ENCODE measurements at regions not wholly inside any gene's neighbourhood (a gene's known extent, or its start where the extent isn't known, plus 50 kb on each side); places are given as distances from the start of the nearest gene placed in this dataset.

DNA sequence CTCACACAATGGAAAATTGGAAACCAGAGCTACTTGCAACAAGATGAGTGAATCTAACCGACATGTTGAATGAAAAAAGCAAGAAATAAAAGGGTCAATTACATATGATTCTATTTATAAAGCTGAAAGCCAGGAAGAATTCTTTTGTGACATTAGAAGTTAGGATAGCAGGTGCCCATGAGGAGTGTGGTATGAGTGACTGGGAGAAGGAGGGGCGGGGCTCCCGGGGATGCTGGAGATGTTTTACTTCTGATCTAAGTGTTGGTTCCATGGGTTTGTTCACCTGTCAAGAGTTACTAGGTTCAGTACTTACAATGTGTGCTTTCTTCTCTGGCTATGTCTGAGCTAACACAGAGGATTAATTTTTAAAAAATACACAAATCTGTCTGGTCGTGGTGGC, 60.8 kb downstream of the NSMCE3 start:
- no peak for DNase-seq

GRCh38 chr15:29208352-29208751, 61.3 kb downstream of the NSMCE3 start:
- peak; percentile 42 for DNase-seq

GRCh38 chr15:29207758-29208108, 61.9 kb downstream of the NSMCE3 start:
- DNase-seq, result no peak

DNA sequence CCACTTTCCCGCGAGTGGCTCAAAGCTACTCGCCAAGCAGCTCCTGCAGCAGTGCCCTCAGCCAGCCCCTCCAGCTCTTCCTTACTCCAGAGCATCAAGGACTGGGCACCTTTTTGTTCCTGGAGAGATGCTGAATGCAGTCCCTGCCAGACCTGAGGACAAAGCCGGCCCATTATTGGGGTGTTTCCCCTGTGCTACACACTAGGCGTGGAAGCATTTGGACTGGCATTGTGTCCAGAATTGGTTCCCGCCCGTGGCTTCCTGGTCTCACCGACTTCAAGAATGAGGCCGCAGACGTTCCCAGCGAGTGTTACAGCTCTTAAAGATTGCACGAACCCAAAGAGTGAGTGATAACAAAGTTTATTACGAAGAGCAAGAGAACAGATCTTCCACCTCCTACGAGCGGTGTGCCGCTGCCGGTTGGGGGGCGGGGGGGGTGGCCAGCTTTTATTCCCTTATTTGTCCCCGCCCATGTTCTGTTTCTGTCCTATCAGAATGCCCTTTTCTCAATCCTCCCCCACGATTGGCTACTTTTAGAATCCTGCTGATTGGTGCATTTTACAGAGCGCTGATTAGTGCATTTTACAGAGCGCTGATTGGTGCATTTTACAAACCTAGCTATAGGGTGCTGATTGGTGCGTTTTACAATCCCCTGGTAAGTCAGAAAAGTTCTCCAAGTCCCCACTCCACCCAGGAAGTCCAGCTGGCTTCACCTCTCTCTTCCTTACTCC, 62.4 kb downstream of the NSMCE3 start:
- no peak for DNase-seq

DNA sequence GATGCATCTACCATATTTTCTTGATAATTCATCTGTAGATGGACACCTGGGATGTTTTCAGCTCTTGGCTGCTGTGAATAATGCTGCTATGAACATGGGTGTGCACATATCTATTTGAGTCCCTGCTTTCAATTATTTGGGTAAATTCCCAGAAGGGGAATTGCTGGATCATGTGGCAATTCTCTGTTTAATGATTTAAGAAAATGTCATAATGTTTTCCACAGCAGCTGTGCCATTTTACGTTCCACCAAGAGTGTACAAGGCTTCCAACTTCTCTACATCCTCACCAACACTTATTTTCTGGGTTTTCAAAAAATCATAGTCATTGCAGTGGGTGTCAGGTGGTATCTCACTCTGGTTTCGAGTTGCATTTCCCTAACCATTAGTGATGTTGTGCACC, 64.4 kb downstream of the NSMCE3 start:
- no peak for DNase-seq

- no peak for DNase-seq
Observed at GRCh38 chr15:29204369-29204755, 65.3 kb downstream of the NSMCE3 start.

- DNase-seq, result no peak
Observed at GRCh38 chr15:29203718-29204368, 65.8 kb downstream of the NSMCE3 start.

- no peak for DNase-seq
Observed at GRCh38 chr15:29196722-29197121, 72.9 kb downstream of the NSMCE3 start.

GRCh38 chr15:29196290-29196689, 73.3 kb downstream of the NSMCE3 start:
- peak; percentile 21 for DNase-seq

- no peak for DNase-seq
Observed at GRCh38 chr15:29194866-29195265, 74.8 kb downstream of the NSMCE3 start.

DNA sequence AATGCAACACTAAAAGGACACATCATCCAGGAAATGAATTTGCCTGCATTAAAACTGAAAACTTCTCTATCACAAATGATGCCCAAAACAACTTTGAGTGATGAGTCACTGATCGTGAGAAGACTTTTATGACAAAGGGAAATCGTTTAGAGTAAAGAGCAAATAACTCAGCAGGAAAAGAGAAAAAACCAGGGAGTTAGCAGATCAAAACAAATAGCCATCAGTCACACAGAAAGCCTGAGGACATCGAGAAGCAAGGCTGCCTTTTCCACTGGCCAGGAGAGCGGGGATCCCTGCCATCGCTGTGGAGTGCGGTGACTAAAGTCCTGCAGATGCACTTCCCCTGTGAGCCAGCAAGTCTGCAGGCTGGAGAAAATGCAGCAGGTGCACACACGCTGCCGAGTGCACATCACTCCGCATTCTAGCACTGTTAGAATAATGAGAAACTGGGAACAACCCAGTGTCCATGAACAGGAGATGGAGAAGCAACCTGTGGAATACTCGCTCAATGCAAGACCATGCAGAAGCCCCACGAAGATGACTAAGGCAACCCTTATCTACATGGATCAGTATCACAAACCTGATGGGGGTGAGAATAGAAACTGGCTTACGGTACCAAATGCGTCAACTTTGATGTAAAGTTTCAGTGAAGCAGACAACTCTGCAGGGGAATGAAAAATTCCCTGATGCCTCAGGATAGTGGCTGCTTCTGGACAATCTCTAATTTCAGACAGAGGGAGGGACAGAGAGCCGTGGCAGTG, 86.4 kb downstream of the NSMCE3 start:
- DNase-seq, result no peak

DNA sequence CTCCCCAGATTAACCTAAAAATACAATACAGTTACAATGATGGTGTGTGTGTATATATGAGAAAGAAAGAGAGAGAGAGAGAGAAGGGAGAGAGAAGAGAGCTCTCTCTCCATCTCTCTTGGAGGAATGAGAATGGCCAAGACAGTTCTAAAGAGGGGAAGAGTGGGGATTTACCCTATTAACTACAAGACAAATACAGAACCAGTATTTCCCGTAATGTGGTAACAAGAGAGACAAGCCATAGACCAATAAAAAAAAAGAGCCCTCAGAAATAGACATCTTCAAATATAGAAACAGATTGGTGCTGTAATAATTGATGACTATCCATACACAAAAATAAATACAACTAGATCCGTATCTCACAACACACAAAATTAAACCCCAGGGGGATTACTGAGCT, 87.0 kb downstream of the NSMCE3 start:
- DNase-seq, result no peak

GRCh38 chr15:29172742-29173725, 96.6 kb downstream of the NSMCE3 start:
- DNase-seq, result no peak

- no peak for DNase-seq
Observed at GRCh38 chr15:29170521-29170920, 99.1 kb downstream of the NSMCE3 start.

Data from right kidney (tissue), 1 donor.